Type B pancreatic cell (in vitro differentiated cells): ENCODE measurements at regions not wholly inside any gene's neighbourhood (a gene's known extent, or its start where the extent isn't known, plus 50 kb on each side); places are given as distances from the start of the nearest gene placed in this dataset.

ENCODE experiments used
- DNase-seq: peaks from one replicate; pipeline ENCODE4 v3.0.0; 2021; ENCODE audit warnings: mixed read lengths; ENCODE audit not compliant: unreplicated experiment; ENCODE audit errors: extremely low spot score
- H3K27ac Mint-ChIP-seq: 2 replicates; pipeline ENCODE4 v1.8.0; 2021; ENCODE audit warnings: mild to moderate bottlenecking, mixed read lengths
- H3K27me3 Mint-ChIP-seq: 2 replicates; pipeline ENCODE4 v1.8.0; 2021; ENCODE audit warnings: mixed read lengths
- H3K36me3 Mint-ChIP-seq: 2 replicates; pipeline ENCODE4 v1.8.0; 2021; ENCODE audit warnings: mixed read lengths
- H3K4me1 Mint-ChIP-seq: one replicate; pipeline ENCODE4 v1.8.0; 2021; ENCODE audit warnings: mixed read lengths; ENCODE audit not compliant: unreplicated experiment
- H3K4me3 Mint-ChIP-seq: 2 replicates; pipeline ENCODE4 v1.8.0; 2021; ENCODE audit warnings: mild to moderate bottlenecking, mixed read lengths
- H3K9me3 Mint-ChIP-seq: 2 replicates; pipeline ENCODE4 v1.8.0; 2021; ENCODE audit warnings: mixed read lengths
- CTCF ChIP-seq: fragments of 200-600 bp; sonication (generic); conservative IDR thresholded peaks from 2 replicates; pipeline ENCODE4 v1.5.0; 2021; ENCODE audit warnings: antibody characterized with exemption, mild to moderate bottlenecking

GRCh38 chr16:52748741-52749140, 201.8 kb upstream of the TOX3 start:
- Mint-ChIP-seq H3K9me3 (no peaks in the 10 kb centered on the region), H3K4me1 (no peaks in the 10 kb centered on the region)
- no peak for DNase-seq

GRCh38 chr16:52747088-52747595, 200.2 kb upstream of the TOX3 start:
- no peaks in the 10 kb centered on the region for H3K4me1 Mint-ChIP-seq
- H3K9me3 Mint-ChIP-seq = no peaks in the 10 kb centered on the region
- no peak for DNase-seq

More at GRCh38 chr16:52748741-52749140, 201.8 kb upstream of the TOX3 start:
- H3K27ac Mint-ChIP-seq = no peak overlapping the region
- no peak overlapping the region for H3K4me3 Mint-ChIP-seq
- no peak for TF ChIP-seq CTCF
- peaks cover 25% of the 10 kb centered on the region for H3K27me3 Mint-ChIP-seq
- H3K36me3 Mint-ChIP-seq = no peaks in the 10 kb centered on the region

GRCh38 chr16:52743707-52744106, 196.8 kb upstream of the TOX3 start:
- no peaks in the 10 kb centered on the region for H3K4me1 Mint-ChIP-seq
- no peaks in the 10 kb centered on the region for H3K9me3 Mint-ChIP-seq
- H3K27ac Mint-ChIP-seq = no peak overlapping the region
- no peaks in the 10 kb centered on the region for H3K36me3 Mint-ChIP-seq
- H3K27me3 Mint-ChIP-seq = peaks cover 34% of the 10 kb centered on the region
- no peak overlapping the region for H3K4me3 Mint-ChIP-seq
- TF ChIP-seq CTCF = no peak
- DNase-seq = no peak

More at GRCh38 chr16:52747088-52747595, 200.2 kb upstream of the TOX3 start:
- Mint-ChIP-seq H3K27ac (no peak overlapping the region), H3K27me3 (peaks cover 32% of the 10 kb centered on the region), H3K4me3 (no peak overlapping the region), H3K36me3 (no peaks in the 10 kb centered on the region)
- no peak for TF ChIP-seq CTCF

- Mint-ChIP-seq H3K27me3 (peaks cover 34% of the 10 kb centered on the region), H3K9me3 (no peaks in the 10 kb centered on the region), H3K4me3 (no peak overlapping the region), H3K36me3 (no peaks in the 10 kb centered on the region), H3K27ac (no peak overlapping the region), H3K4me1 (no peaks in the 10 kb centered on the region)
- no peak for DNase-seq
- TF ChIP-seq CTCF = no peak
Observed at GRCh38 chr16:52742608-52743170, 195.7 kb upstream of the TOX3 start.

- H3K27me3 Mint-ChIP-seq = peaks cover 31% of the 10 kb centered on the region
- no peak for TF ChIP-seq CTCF
- H3K9me3 Mint-ChIP-seq = no peaks in the 10 kb centered on the region
- DNase-seq = no peak
- no peaks in the 10 kb centered on the region for H3K36me3 Mint-ChIP-seq
- no peaks in the 10 kb centered on the region for H3K4me1 Mint-ChIP-seq
- no peak overlapping the region for H3K27ac Mint-ChIP-seq
- no peak overlapping the region for H3K4me3 Mint-ChIP-seq
Observed at GRCh38 chr16:52742052-52742451, 195.1 kb upstream of the TOX3 start.

- TF ChIP-seq CTCF = no peak
- Mint-ChIP-seq H3K27me3 (peaks cover 26% of the 10 kb centered on the region), H3K27ac (no peak overlapping the region), H3K9me3 (no peaks in the 10 kb centered on the region), H3K36me3 (no peaks in the 10 kb centered on the region), H3K4me3 (no peak overlapping the region), H3K4me1 (no peaks in the 10 kb centered on the region)
- no peak for DNase-seq
Observed at GRCh38 chr16:52741351-52741750, 194.4 kb upstream of the TOX3 start.
